Spleen (tissue), 11 donors: ENCODE measurements at regions not wholly inside any gene's neighbourhood (a gene's known extent, or its start where the extent isn't known, plus 50 kb on each side); places are given as distances from the start of the nearest gene placed in this dataset.
A peak's percentile ranks its signal among the peaks of the same experiment; 100 is the strongest.

Experiments used
- DNase-seq: peaks from one replicate; pipeline ENCODE4 v3.0.0-alpha.2; 2020
- H3K27ac ChIP-seq, 8 donors: fragments of 200-600 bp; sonication (generic) in 7 of 8; 1 replicate in 4 of 8; 2 replicates in 4 of 8; pipeline versions ENCODE4 v1.5.0 to v1.8.0; 2016 to 2021; ENCODE audit warnings: inconsistent platforms in 4 of 8, mild to moderate bottlenecking in 4 of 8, moderate library complexity in 1 of 8
- H3K27me3 ChIP-seq, 7 donors: fragments of 200-600 bp; sonication (generic) in 6 of 7; replicated peaks in 1 of 7; 1 replicate in 4 of 7; 2 replicates in 3 of 7; pipeline versions ENCODE4 v1.5.0 to v1.8.0; 2016 to 2021; ENCODE audit warnings: inconsistent platforms in 3 of 7, mild to moderate bottlenecking in 1 of 7
- H3K36me3 ChIP-seq, 6 donors: fragments of 200-600 bp; sonication (generic) in 5 of 6; 1 replicate in 4 of 6; 2 replicates in 2 of 6; pipeline versions ENCODE4 v1.5.0 to v1.8.0; 2016 to 2021; ENCODE audit warnings: inconsistent platforms in 2 of 6
- H3K4me1 ChIP-seq, 6 donors: fragments of 200-600 bp; sonication (generic) in 5 of 6; 1 replicate in 3 of 6; 2 replicates in 3 of 6; pipeline versions ENCODE4 v1.5.0 to v1.8.0; 2016 to 2021; ENCODE audit warnings: inconsistent platforms in 3 of 6
- H3K4me3 ChIP-seq, 8 donors: fragments of 200-600 bp; sonication (generic) in 7 of 8; 1 replicate in 4 of 8; 2 replicates in 4 of 8; pipeline versions ENCODE4 v1.5.0 to v1.8.0; 2016 to 2021; ENCODE audit warnings: inconsistent platforms in 4 of 8, mild to moderate bottlenecking in 4 of 8, moderate library complexity in 2 of 8
- H3K9me3 ChIP-seq, 8 donors: fragments of 200-600 bp; sonication (generic) in 7 of 8; 1 replicate in 4 of 8; 2 replicates in 4 of 8; pipeline versions ENCODE4 v1.5.0 to v1.8.0; 2016 to 2021; ENCODE audit warnings: inconsistent platforms in 4 of 8
- CTCF ChIP-seq, 11 experiments: fragments of 200-600 bp in 7 of 11; fragments of 450-650 bp in 4 of 11; sonication (generic) in 4 of 11; IDR thresholded peaks in 8 of 11; conservative IDR thresholded peaks in 3 of 11; 1 replicate in 7 of 11; 2 replicates in 4 of 11; pipeline versions ENCODE4 v1.4.0 to v1.8.0; 2016 to 2021; ENCODE audit warnings: antibody characterized with exemption in 11 of 11, inconsistent platforms in 4 of 11, mild to moderate bottlenecking in 1 of 11
- POLR2A ChIP-seq, 3 donors: fragments of 450-650 bp; IDR thresholded peaks; one replicate each; pipeline ENCODE4 v1.5.1; 2017; ENCODE audit warnings: antibody characterized with exemption in 3 of 3, mild to moderate bottlenecking in 1 of 3
- POLR2AphosphoS5 ChIP-seq, 3 donors: sonication (generic); formaldehyde crosslinking; IDR thresholded peaks; one replicate each; pipeline ENCODE4 v1.5.1; 2017; ENCODE audit warnings: antibody characterized with exemption in 3 of 3
- WGBS, 5 donors: extraction: QIAGEN DNeasy Blood & Tissue Kit in 3 of 5; methylation state at CpG; one replicate each; pipeline versions ENCODE4 v1.1.5 to v1.1.7; 2013 to 2018; 5-methylcytosine and 5-hydroxymethylcytosine counted together
- intact Hi-C: fragments of 100-400 bp; cut with DNase I; formaldehyde crosslinking; loops from one replicate; pipeline ENCODE4 v1.15.0; 2023; ENCODE audit warnings: low total_unique reads
- donor health status: healthy with polysubstance abuse.
- donor health status: DM: no; HTN: no; CAD: no; lungs with moderate emphysema.
- donor health status: DM: no; HTN: no; CAD: no.
- donor health status: Bipolar disorder and iron deficiency.
- donor health status: healthy.
- donor health status: DM: no; HTN: no; CAD: no.
- donor health status: DM: yes; HTN: yes; CAD: no.

GRCh38 chr14:95404583-95404982, 84.9 kb upstream of the CLMN start:
- intact Hi-C loops = no loop called here
- DNase-seq = no peak
- no peak overlapping the region for H3K4me3 ChIP-seq
- no peak for TF ChIP-seq CTCF (IDR thresholded peaks at IDR 0.05 in 8 of 11, conservative IDR thresholded peaks at IDR 0.05 in 3 of 11)
- TF ChIP-seq POLR2AphosphoS5 (IDR thresholded peaks at IDR 0.05) = no peak
- TF ChIP-seq POLR2A (IDR thresholded peaks at IDR 0.05) = no peak
- H3K27me3 ChIP-seq = no peaks in the 10 kb centered on the region
- H3K27ac ChIP-seq = no peak overlapping the region
- peaks cover 0 to 4% (median 0%) of the 10 kb centered on the region in 6 donors for H3K4me1 ChIP-seq
- WGBS, 5 donors = 77 to 87% (median 84%) methylated on average over 7 of the region's 7 CpGs
- no peaks in the 10 kb centered on the region for H3K9me3 ChIP-seq
- peaks cover 0 to 24% (median 0%) of the 10 kb centered on the region in 6 donors for H3K36me3 ChIP-seq

- no peaks in the 10 kb centered on the region for H3K4me1 ChIP-seq
- 78 to 92% (median 86%) methylated on average over 5 of the region's 5 CpGs for WGBS, 5 donors
- intact Hi-C loops = no loop called here
These were observed 82.9 kb upstream of the CLMN start for GRCh38 chr14:95402578-95402977.

GRCh38 chr14:95402176-95402575, 82.5 kb upstream of the CLMN start:
- no peaks in the 10 kb centered on the region for H3K27me3 ChIP-seq
- WGBS, 5 donors = 84 to 91% (median 85%) methylated on average over 2 of the region's 2 CpGs
- DNase-seq = no peak
- no peaks in the 10 kb centered on the region for H3K4me1 ChIP-seq
- intact Hi-C loops = no loop called here
- no peak overlapping the region for H3K4me3 ChIP-seq
- H3K36me3 ChIP-seq = peaks cover 0 to 5% (median 0%) of the 10 kb centered on the region in 6 donors
- H3K9me3 ChIP-seq = no peaks in the 10 kb centered on the region
- TF ChIP-seq POLR2A (IDR thresholded peaks at IDR 0.05) (no peak), POLR2AphosphoS5 (IDR thresholded peaks at IDR 0.05) (no peak), CTCF (IDR thresholded peaks at IDR 0.05 in 8 of 11, conservative IDR thresholded peaks at IDR 0.05 in 3 of 11) (no peak)
- H3K27ac ChIP-seq = no peak overlapping the region

More at GRCh38 chr14:95402578-95402977, 82.9 kb upstream of the CLMN start:
- no peak for DNase-seq
- H3K4me3 ChIP-seq = no peak overlapping the region
- H3K27me3 ChIP-seq = no peaks in the 10 kb centered on the region
- TF ChIP-seq POLR2A (IDR thresholded peaks at IDR 0.05) (no peak), CTCF (IDR thresholded peaks at IDR 0.05 in 8 of 11, conservative IDR thresholded peaks at IDR 0.05 in 3 of 11) (no peak), POLR2AphosphoS5 (IDR thresholded peaks at IDR 0.05) (no peak)
- H3K36me3 ChIP-seq = peaks cover 0 to 5% (median 0%) of the 10 kb centered on the region in 6 donors
- H3K27ac ChIP-seq = no peak overlapping the region
- no peaks in the 10 kb centered on the region for H3K9me3 ChIP-seq

- peak; percentile 23 for DNase-seq
- Histone ChIP-seq H3K4me1 (peaks cover 0 to 8% (median 3%) of the 10 kb centered on the region in 6 donors), H3K36me3 (no peaks in the 10 kb centered on the region), H3K27ac (no peak overlapping the region), H3K27me3 (no peaks in the 10 kb centered on the region), H3K9me3 (peaks cover 0 to 2% (median 0%) of the 10 kb centered on the region in 8 donors), H3K4me3 (no peak overlapping the region)
- TF ChIP-seq POLR2A (IDR thresholded peaks at IDR 0.05) (no peak), CTCF (IDR thresholded peaks at IDR 0.05 in 8 of 11, conservative IDR thresholded peaks at IDR 0.05 in 3 of 11) (no peak), POLR2AphosphoS5 (IDR thresholded peaks at IDR 0.05) (no peak)
- intact Hi-C loops = no loop called here
- 92 to 96% (median 93%) methylated on average over 15 of the region's 15 CpGs for WGBS, 5 donors
These were observed 79.2 kb upstream of the CLMN start for GRCh38 chr14:95398630-95399547.
